T-helper 2 cell treated with Interferon-gamma antibody and Interleukin-4, amounts not matched to agents 5 μg/mL and 100 μg/mL, for 36 hours (primary cell): ENCODE measurements at regions not wholly inside any gene's neighbourhood (a gene's known extent, or its start where the extent isn't known, plus 50 kb on each side); places are given as distances from the start of the nearest gene placed in this dataset.

Experiments used
- DNase-seq: peaks from one replicate; pipeline ENCODE4 v3.0.0; 2021; ENCODE audit warnings: low spot score
- H3K27ac Mint-ChIP-seq: one replicate; pipeline ENCODE4 v1.8.0; 2021; ENCODE audit warnings: mild to moderate bottlenecking, mixed read lengths
- H3K27me3 Mint-ChIP-seq: one replicate; pipeline ENCODE4 v1.8.0; 2021; ENCODE audit warnings: low read depth, mixed read lengths
- H3K36me3 Mint-ChIP-seq: one replicate; pipeline ENCODE4 v1.8.0; 2021; ENCODE audit warnings: low read depth, mixed read lengths
- H3K4me1 Mint-ChIP-seq: one replicate; pipeline ENCODE4 v1.8.0; 2021; ENCODE audit warnings: low read depth, mixed read lengths
- H3K4me3 Mint-ChIP-seq: one replicate; pipeline ENCODE4 v1.8.0; 2022; ENCODE audit warnings: mild to moderate bottlenecking, moderate library complexity, mixed read lengths
- H3K9me3 Mint-ChIP-seq: one replicate; pipeline ENCODE4 v1.8.0; 2021; ENCODE audit warnings: mixed read lengths

GRCh38 chr4:29289118-29289517 lies 1431.1 kb upstream of the PCDH7 start:
- H3K36me3 Mint-ChIP-seq = no peaks in the 10 kb centered on the region
- H3K27ac Mint-ChIP-seq = no peak overlapping the region
- no peak overlapping the region for H3K4me3 Mint-ChIP-seq
- H3K27me3 Mint-ChIP-seq = no peaks in the 10 kb centered on the region
- peaks cover 35% of the 10 kb centered on the region for H3K9me3 Mint-ChIP-seq
- no peak for DNase-seq
- H3K4me1 Mint-ChIP-seq = no peaks in the 10 kb centered on the region

DNA sequence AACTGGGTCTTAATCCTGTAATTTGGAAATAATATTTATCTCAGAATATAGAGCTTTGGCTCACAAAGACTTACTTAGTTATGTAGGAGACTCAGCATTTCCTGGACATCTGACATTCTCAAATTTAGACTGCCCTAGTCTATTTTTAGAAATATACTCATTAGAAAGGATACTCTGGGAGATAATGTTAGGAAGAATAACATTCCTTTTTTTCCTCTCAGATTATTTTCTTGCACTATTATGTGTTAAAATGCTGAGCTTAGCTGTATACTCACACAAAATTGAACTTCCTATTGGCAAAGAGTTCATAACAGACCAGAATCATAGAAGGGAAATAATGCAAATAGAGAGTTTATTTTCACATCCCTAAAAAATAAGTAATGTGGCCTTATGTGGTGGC lies 1424.9 kb upstream of the PCDH7 start:
- no peaks in the 10 kb centered on the region for H3K27me3 Mint-ChIP-seq
- H3K9me3 Mint-ChIP-seq = peaks cover 18% of the 10 kb centered on the region

GRCh38 chr4:29304595-29304994 lies 1415.6 kb upstream of the PCDH7 start:
- Mint-ChIP-seq H3K9me3 (peaks cover 34% of the 10 kb centered on the region), H3K4me1 (no peaks in the 10 kb centered on the region), H3K27me3 (no peaks in the 10 kb centered on the region), H3K36me3 (no peaks in the 10 kb centered on the region), H3K27ac (no peak overlapping the region), H3K4me3 (no peak overlapping the region)
- DNase-seq = no peak

More for the DNA sequence above, 1424.9 kb upstream of the PCDH7 start:
- no peak overlapping the region for H3K27ac Mint-ChIP-seq
- H3K4me3 Mint-ChIP-seq = no peak overlapping the region
- H3K4me1 Mint-ChIP-seq = no peaks in the 10 kb centered on the region
- no peak for DNase-seq
- no peaks in the 10 kb centered on the region for H3K36me3 Mint-ChIP-seq

DNA sequence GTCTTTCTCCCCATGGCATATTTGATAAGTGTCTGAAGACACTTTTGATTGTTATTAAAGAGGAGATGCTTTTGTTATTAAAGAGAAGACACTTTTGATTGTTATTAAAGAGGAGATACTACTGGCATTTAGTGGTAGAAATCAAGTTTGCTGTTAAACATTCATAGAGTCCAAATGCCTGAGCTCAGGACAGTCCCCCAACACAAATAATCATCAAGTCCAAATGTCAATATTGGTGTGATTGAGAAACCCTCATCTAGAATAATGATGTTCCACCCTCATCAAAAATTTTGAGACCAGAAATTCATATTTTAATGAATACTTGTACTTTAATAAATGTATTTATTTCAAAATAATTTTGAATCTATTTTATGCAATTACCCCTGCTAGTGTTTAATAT lies 1412.9 kb upstream of the PCDH7 start:
- Mint-ChIP-seq H3K27me3 (no peaks in the 10 kb centered on the region), H3K4me3 (no peak overlapping the region), H3K9me3 (peaks cover 37% of the 10 kb centered on the region), H3K36me3 (no peaks in the 10 kb centered on the region), H3K27ac (no peak overlapping the region), H3K4me1 (no peaks in the 10 kb centered on the region)
- DNase-seq = no peak

DNA sequence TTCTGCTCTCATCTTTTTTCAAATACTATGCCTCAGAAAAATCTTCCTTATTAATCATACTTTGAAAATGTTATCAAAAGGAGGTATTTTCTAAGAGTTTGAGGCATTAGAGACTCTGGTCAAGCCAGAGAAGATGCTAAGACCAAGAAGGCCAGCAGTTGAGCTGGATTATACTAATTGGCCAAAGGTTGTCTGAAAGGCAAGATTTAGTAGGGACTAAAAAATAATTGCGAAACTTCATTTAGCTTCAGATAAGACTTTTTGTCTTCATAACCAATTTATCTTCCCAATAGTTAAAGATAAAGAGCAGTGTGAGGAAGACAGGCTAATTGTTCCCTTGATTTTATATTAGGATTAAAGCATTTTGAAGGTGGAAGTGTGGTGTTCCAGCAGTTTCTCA lies 1412.4 kb upstream of the PCDH7 start:
- DNase-seq = no peak
- Mint-ChIP-seq H3K9me3 (peaks cover 39% of the 10 kb centered on the region), H3K4me1 (no peaks in the 10 kb centered on the region), H3K36me3 (no peaks in the 10 kb centered on the region), H3K27me3 (no peaks in the 10 kb centered on the region), H3K27ac (no peak overlapping the region), H3K4me3 (no peak overlapping the region)

- Mint-ChIP-seq H3K27me3 (no peaks in the 10 kb centered on the region), H3K9me3 (peaks cover 38% of the 10 kb centered on the region), H3K4me3 (no peak overlapping the region), H3K36me3 (no peaks in the 10 kb centered on the region), H3K27ac (no peak overlapping the region), H3K4me1 (no peaks in the 10 kb centered on the region)
- no peak for DNase-seq
These were observed 1411.1 kb upstream of the PCDH7 start for GRCh38 chr4:29309050-29309449.

GRCh38 chr4:29310252-29310651 lies 1409.9 kb upstream of the PCDH7 start:
- peaks cover 35% of the 10 kb centered on the region for H3K9me3 Mint-ChIP-seq
- H3K36me3 Mint-ChIP-seq = no peaks in the 10 kb centered on the region
- H3K4me1 Mint-ChIP-seq = no peaks in the 10 kb centered on the region
- no peak overlapping the region for H3K4me3 Mint-ChIP-seq
- H3K27ac Mint-ChIP-seq = no peak overlapping the region
- no peak for DNase-seq
- no peaks in the 10 kb centered on the region for H3K27me3 Mint-ChIP-seq

GRCh38 chr4:29311247-29311646 lies 1408.9 kb upstream of the PCDH7 start:
- Mint-ChIP-seq H3K27me3 (no peaks in the 10 kb centered on the region), H3K36me3 (no peaks in the 10 kb centered on the region), H3K27ac (no peak overlapping the region), H3K4me3 (no peak overlapping the region), H3K9me3 (peaks cover 39% of the 10 kb centered on the region), H3K4me1 (no peaks in the 10 kb centered on the region)
- DNase-seq = no peak

GRCh38 chr4:29319663-29320340 lies 1400.4 kb upstream of the PCDH7 start:
- no peak for DNase-seq
- H3K27ac Mint-ChIP-seq = no peak overlapping the region
- no peaks in the 10 kb centered on the region for H3K36me3 Mint-ChIP-seq
- no peaks in the 10 kb centered on the region for H3K4me1 Mint-ChIP-seq
- no peak overlapping the region for H3K4me3 Mint-ChIP-seq
- H3K27me3 Mint-ChIP-seq = no peaks in the 10 kb centered on the region
- H3K9me3 Mint-ChIP-seq = peaks cover 42% of the 10 kb centered on the region

DNA sequence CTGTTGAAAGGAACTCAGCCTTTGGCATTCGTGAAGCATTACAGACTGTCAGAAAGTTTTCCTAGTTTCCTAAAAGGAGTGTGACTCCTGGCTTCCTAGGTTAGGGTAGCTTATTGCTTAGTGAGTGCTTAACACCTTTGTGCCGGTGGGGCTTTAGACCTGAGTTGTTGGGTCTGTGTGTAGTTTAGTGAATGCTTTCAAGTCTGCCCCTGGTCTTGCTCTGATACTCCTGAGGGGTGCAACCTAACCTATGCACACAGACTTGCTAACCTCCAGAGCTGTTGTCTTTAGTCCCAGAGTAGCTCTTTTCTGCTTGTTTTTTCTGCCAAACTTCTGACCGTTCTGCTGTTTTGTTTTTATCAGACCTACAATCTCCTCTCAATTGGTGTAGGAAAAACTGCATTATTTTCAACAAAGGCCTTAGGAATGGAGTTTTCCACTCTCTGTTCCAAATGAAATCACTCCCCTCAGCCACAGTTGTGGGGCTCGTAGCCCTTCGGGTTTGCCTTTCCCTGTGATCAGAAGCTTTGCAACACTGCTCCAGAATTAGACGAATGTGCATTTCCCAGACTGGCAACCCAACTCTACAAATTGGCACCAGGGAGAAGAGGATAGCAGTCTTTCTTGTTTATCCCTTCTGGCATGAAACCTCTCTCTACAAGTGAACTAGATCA lies 1399.1 kb upstream of the PCDH7 start:
- Mint-ChIP-seq H3K4me3 (no peak overlapping the region), H3K4me1 (no peaks in the 10 kb centered on the region), H3K36me3 (no peaks in the 10 kb centered on the region), H3K27ac (no peak overlapping the region), H3K9me3 (peaks cover 42% of the 10 kb centered on the region), H3K27me3 (no peaks in the 10 kb centered on the region)
- DNase-seq = no peak

DNA sequence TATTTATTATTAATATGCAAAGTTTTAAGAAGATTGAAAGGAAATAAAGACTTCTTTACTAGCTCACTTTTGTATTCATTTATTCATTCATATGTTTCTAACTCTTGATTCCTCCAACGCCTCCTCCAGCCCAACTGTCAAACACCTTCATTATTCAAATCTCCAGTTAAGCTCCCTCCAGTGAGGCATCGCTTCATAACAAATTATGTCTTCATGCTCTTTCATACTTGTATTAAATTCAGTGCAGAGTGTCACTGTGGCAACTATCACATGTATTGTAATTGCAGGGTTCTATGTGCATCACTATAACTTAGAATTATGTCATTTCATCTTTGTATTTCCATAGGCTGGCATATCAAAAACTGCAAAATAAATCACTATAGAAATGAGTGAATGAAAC lies 1394.2 kb upstream of the PCDH7 start:
- Mint-ChIP-seq H3K4me3 (no peak overlapping the region), H3K9me3 (peaks cover 31% of the 10 kb centered on the region), H3K36me3 (no peaks in the 10 kb centered on the region), H3K4me1 (no peaks in the 10 kb centered on the region), H3K27me3 (no peaks in the 10 kb centered on the region), H3K27ac (no peak overlapping the region)
- DNase-seq = no peak

- no peak for DNase-seq
- Mint-ChIP-seq H3K4me3 (no peak overlapping the region), H3K36me3 (no peaks in the 10 kb centered on the region)
These were observed 1393.4 kb upstream of the PCDH7 start for GRCh38 chr4:29326816-29327215.

GRCh38 chr4:29336861-29337260 lies 1383.3 kb upstream of the PCDH7 start:
- no peak for DNase-seq
- Mint-ChIP-seq H3K9me3 (peaks cover 34% of the 10 kb centered on the region), H3K4me3 (no peak overlapping the region), H3K4me1 (no peaks in the 10 kb centered on the region), H3K27me3 (no peaks in the 10 kb centered on the region), H3K36me3 (no peaks in the 10 kb centered on the region), H3K27ac (no peak overlapping the region)

More at GRCh38 chr4:29326816-29327215, 1393.4 kb upstream of the PCDH7 start:
- Mint-ChIP-seq H3K27me3 (no peaks in the 10 kb centered on the region), H3K27ac (no peak overlapping the region), H3K4me1 (no peaks in the 10 kb centered on the region), H3K9me3 (peaks cover 34% of the 10 kb centered on the region)

DNA sequence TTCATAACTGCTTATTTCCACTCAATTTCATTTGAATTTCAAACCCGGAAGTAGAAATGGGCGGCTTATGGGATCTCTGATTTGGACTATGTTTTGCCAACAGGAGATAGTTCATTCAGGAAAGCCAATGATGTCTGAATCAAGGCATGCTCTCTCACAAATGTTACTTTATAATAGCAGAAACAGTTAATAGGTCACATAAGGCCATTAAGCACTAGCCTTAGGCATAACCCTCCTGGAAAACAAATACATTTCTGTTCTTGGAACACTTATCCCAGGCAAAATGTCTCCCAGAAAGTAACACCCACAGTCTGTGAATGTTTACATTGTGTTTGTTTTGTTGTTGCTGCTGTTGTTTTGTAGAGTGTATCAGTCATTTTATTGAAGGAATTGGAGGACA lies 1347.2 kb upstream of the PCDH7 start:
- Mint-ChIP-seq H3K27ac (no peak overlapping the region), H3K9me3 (peaks cover 27% of the 10 kb centered on the region), H3K36me3 (no peaks in the 10 kb centered on the region), H3K27me3 (no peaks in the 10 kb centered on the region), H3K4me3 (no peak overlapping the region), H3K4me1 (no peaks in the 10 kb centered on the region)
- no peak for DNase-seq

DNA sequence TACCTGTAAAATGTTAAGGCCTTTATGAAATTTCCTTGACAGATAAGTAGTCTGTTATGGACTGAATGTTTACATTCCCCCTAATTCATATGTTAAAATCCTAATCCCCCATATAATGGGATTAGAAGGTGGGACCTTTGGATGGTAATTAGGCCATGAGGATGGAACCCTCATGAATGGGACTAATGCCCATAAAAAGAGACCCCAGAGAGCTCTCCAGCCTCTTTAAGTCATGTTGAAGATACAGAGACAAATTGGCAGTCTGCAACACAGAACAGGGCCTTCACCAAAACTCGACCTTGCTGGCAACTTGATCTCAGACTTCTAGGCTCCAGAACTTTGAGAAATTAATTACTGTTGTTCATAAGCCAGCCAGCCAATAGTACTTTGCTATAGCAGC lies 1344.5 kb upstream of the PCDH7 start:
- Mint-ChIP-seq H3K36me3 (no peaks in the 10 kb centered on the region), H3K9me3 (peaks cover 25% of the 10 kb centered on the region), H3K4me3 (no peak overlapping the region), H3K27ac (no peak overlapping the region), H3K27me3 (no peaks in the 10 kb centered on the region), H3K4me1 (no peaks in the 10 kb centered on the region)
- DNase-seq = no peak
